CD14-positive monocyte (primary cell): ENCODE measurements at regions not wholly inside any gene's neighbourhood (a gene's known extent, or its start where the extent isn't known, plus 50 kb on each side); places are given as distances from the start of the nearest gene placed in this dataset.

Experiments used
- DNase-seq, 3 donors: peaks; one replicate each; pipeline ENCODE4 v3.0.0-alpha.2; 2011 to 2022
- H2AFZ ChIP-seq: 2 replicates; pipeline ENCODE4 v1.6.0; 2012; ENCODE audit warnings: mild to moderate bottlenecking, low read depth, low read length, inconsistent platforms; ENCODE audit not compliant: insufficient read depth, poor library complexity, severe bottlenecking
- H3K27ac ChIP-seq, 2 donors: 1 replicate in 1 of 2; 2 replicates in 1 of 2; pipeline ENCODE4 v1.5.1; 2012 to 2013; ENCODE audit warnings: low read length in 2 of 2, control low read depth in 1 of 2, inconsistent platforms in 1 of 2, low read depth in 1 of 2, mild to moderate bottlenecking in 1 of 2
- H3K27me3 ChIP-seq, 2 donors: one replicate each; pipeline versions ENCODE4 v1.6.0 to v1.6.1; 2011 to 2013; ENCODE audit warnings: low read length in 2 of 2; ENCODE audit not compliant: control insufficient read depth in 2 of 2, insufficient read depth in 2 of 2
- H3K36me3 ChIP-seq, 2 donors: replicated peaks in 1 of 2; 1 replicate in 1 of 2; 2 replicates in 1 of 2; pipeline versions ENCODE4 v1.5.1 to v1.6.1; 2012 to 2013; ENCODE audit warnings: low read length in 2 of 2, control low read depth in 1 of 2, inconsistent platforms in 1 of 2, mild to moderate bottlenecking in 1 of 2; ENCODE audit not compliant: insufficient read depth in 2 of 2, control insufficient read depth in 1 of 2
- H3K4me1 ChIP-seq, 2 donors: 1 replicate in 1 of 2; 2 replicates in 1 of 2; pipeline versions ENCODE4 v1.5.1 to v1.6.1; 2012 to 2013; ENCODE audit warnings: low read length in 2 of 2, control low read depth in 1 of 2, inconsistent platforms in 1 of 2, mild to moderate bottlenecking in 1 of 2, moderate library complexity in 1 of 2; ENCODE audit not compliant: insufficient read depth in 2 of 2, control insufficient read depth in 1 of 2
- H3K4me2 ChIP-seq: replicated peaks from 2 replicates; pipeline ENCODE3; 2012; ENCODE audit warnings: low read length, moderate library complexity, mild to moderate bottlenecking; ENCODE audit not compliant: poor library complexity, severe bottlenecking; ENCODE audit errors: extremely low read depth
- H3K4me3 ChIP-seq, 3 experiments: fragments of 200-600 bp in 1 of 3; sonication (generic) in 1 of 3; replicated peaks in 1 of 3; 1 replicate in 2 of 3; 2 replicates in 1 of 3; pipeline ENCODE4 v1.5.1; 2011 to 2013; ENCODE audit warnings: low read length in 3 of 3, mild to moderate bottlenecking in 3 of 3, control low read depth in 2 of 3, low read depth in 2 of 3, inconsistent platforms in 1 of 3, moderate library complexity in 1 of 3
- H3K79me2 ChIP-seq: 2 replicates; pipeline ENCODE4 v1.6.0; 2012; ENCODE audit warnings: mild to moderate bottlenecking, control low read depth, inconsistent platforms, low read length, moderate library complexity; ENCODE audit not compliant: insufficient read depth
- H3K9ac ChIP-seq: 2 replicates; pipeline ENCODE4 v1.6.0; 2017; ENCODE audit warnings: low read length, mild to moderate bottlenecking; ENCODE audit not compliant: insufficient read depth, poor library complexity, severe bottlenecking
- H3K9me3 ChIP-seq, 2 donors: replicated peaks in 1 of 2; 1 replicate in 1 of 2; 2 replicates in 1 of 2; pipeline versions ENCODE4 v1.5.1 to v1.6.1; 2012 to 2013; ENCODE audit warnings: low read length in 2 of 2, control low read depth in 1 of 2; ENCODE audit not compliant: control insufficient read depth in 1 of 2, insufficient read depth in 1 of 2
- H4K20me1 ChIP-seq: 2 replicates; pipeline ENCODE4 v1.6.0; 2012; ENCODE audit warnings: mild to moderate bottlenecking, low read length, control low read depth, moderate library complexity; ENCODE audit not compliant: insufficient read depth
- H3K27ac Mint-ChIP-seq, 7 donors: one replicate each; pipeline ENCODE4 v1.8.0; 2020; ENCODE audit warnings: mild to moderate bottlenecking in 7 of 7, mixed read lengths in 7 of 7, moderate library complexity in 6 of 7, inconsistent platforms in 2 of 7
- H3K27me3 Mint-ChIP-seq, 3 donors: one replicate each; pipeline ENCODE4 v1.8.0; 2021 to 2022; ENCODE audit warnings: low read depth in 3 of 3, mild to moderate bottlenecking in 3 of 3, mixed read lengths in 3 of 3, moderate library complexity in 3 of 3, inconsistent platforms in 1 of 3
- H3K36me3 Mint-ChIP-seq, 2 donors: one replicate each; pipeline ENCODE4 v1.8.0; 2020; ENCODE audit warnings: mixed read lengths in 2 of 2, inconsistent platforms in 1 of 2, mild to moderate bottlenecking in 1 of 2
- H3K4me1 Mint-ChIP-seq: one replicate; pipeline ENCODE4 v1.8.0; 2020; ENCODE audit warnings: mild to moderate bottlenecking, mixed read lengths
- H3K4me3 Mint-ChIP-seq, 2 donors: one replicate each; pipeline ENCODE4 v1.8.0; 2020; ENCODE audit warnings: mild to moderate bottlenecking in 2 of 2, mixed read lengths in 2 of 2, moderate library complexity in 1 of 2
- H3K9me3 Mint-ChIP-seq, 7 donors: one replicate each; pipeline ENCODE4 v1.8.0; 2020 to 2022; ENCODE audit warnings: mixed read lengths in 7 of 7, mild to moderate bottlenecking in 6 of 7, moderate library complexity in 6 of 7, inconsistent platforms in 2 of 7
- CTCF ChIP-seq: fragments of 200-600 bp; IDR thresholded peaks from one replicate; pipeline ENCODE4 v1.8.0; 2022; ENCODE audit warnings: antibody characterized with exemption, mild to moderate bottlenecking
- WGBS: methylation state at CpG from one replicate; pipeline ENCODE4 v1.1.5; 2013; ENCODE audit warnings: missing lambda C conversion rate; ENCODE audit not compliant: insufficient coverage; 5-methylcytosine and 5-hydroxymethylcytosine counted together
- intact Hi-C, 2 donors: fragments of 100-400 bp; cut with micrococcal nuclease; formaldehyde crosslinking; loops; one replicate each; pipeline versions ENCODE4 v1.15.0 to v1.15.1; 2023

GRCh38 chr3:18012436-18012835 is 270.0 kb upstream of the TBC1D5 start:
- no peaks in the 10 kb centered on the region for H3K36me3 Mint-ChIP-seq
- Histone ChIP-seq H3K27me3 (no peaks in the 10 kb centered on the region), H3K36me3 (no peaks in the 10 kb centered on the region), H3K79me2 (no peaks in the 10 kb centered on the region), H3K9ac (no peak overlapping the region), H3K9me3 (no peaks in the 10 kb centered on the region), H3K4me3 (no peak overlapping the region), H3K4me2 (no peak overlapping the region), H3K27ac (no peak overlapping the region), H4K20me1 (no peaks in the 10 kb centered on the region), H3K4me1 (no peaks in the 10 kb centered on the region), H2AFZ (no peak overlapping the region)
- H3K27ac Mint-ChIP-seq: no peak overlapping the region
- H3K4me3 Mint-ChIP-seq: no peak overlapping the region
- no peak for DNase-seq
- no CpG with 5 or more reads among the region's 2 CpGs for WGBS
- intact Hi-C loops: no loop called here
- TF ChIP-seq CTCF: no peak
- H3K4me1 Mint-ChIP-seq: no peaks in the 10 kb centered on the region
- H3K27me3 Mint-ChIP-seq: no peaks in the 10 kb centered on the region
- peaks cover 2 to 6% (median 6%) of the 10 kb centered on the region in 7 donors for H3K9me3 Mint-ChIP-seq

- Mint-ChIP-seq H3K27me3 (no peaks in the 10 kb centered on the region), H3K27ac (no peak overlapping the region), H3K4me1 (no peaks in the 10 kb centered on the region), H3K4me3 (no peak overlapping the region), H3K36me3 (no peaks in the 10 kb centered on the region), H3K9me3 (peaks cover 0 to 5% (median 3%) of the 10 kb centered on the region in 7 donors)
- Histone ChIP-seq H4K20me1 (no peaks in the 10 kb centered on the region), H3K4me3 (no peak overlapping the region), H3K9me3 (no peaks in the 10 kb centered on the region), H3K4me2 (no peak overlapping the region), H3K36me3 (no peaks in the 10 kb centered on the region), H3K9ac (no peak overlapping the region), H3K79me2 (no peaks in the 10 kb centered on the region), H2AFZ (no peak overlapping the region), H3K27me3 (no peaks in the 10 kb centered on the region), H3K4me1 (no peaks in the 10 kb centered on the region), H3K27ac (no peak overlapping the region)
- no peak for DNase-seq
- TF ChIP-seq CTCF: no peak
- no CpG with 5 or more reads among the region's 3 CpGs for WGBS
- intact Hi-C loops: no loop called here
Observed at GRCh38 chr3:18011387-18011786, 269.0 kb upstream of the TBC1D5 start.
